Kidney (tissue), 13 donors: ENCODE measurements at regions not wholly inside any gene's neighbourhood (a gene's known extent, or its start where the extent isn't known, plus 50 kb on each side); places are given as distances from the start of the nearest gene placed in this dataset.
A peak's percentile ranks its signal among the peaks of the same experiment; 100 is the strongest.

Experiments used
- DNase-seq, 5 donors: peaks; one replicate each; pipeline ENCODE4 v3.0.0-alpha.2; 2013 to 2020
- FAIRE-seq: peaks from 2 replicates; lab custom pipeline; 2012; peaks lifted over from hg19 to GRCh38; lab: Jason Lieb, UNC
- H3K27ac ChIP-seq, 2 donors: one replicate each; pipeline ENCODE4 v1.7.0; 2013; ENCODE audit warnings: low read depth in 2 of 2, low read length in 2 of 2, inconsistent platforms in 1 of 2
- H3K27me3 ChIP-seq: one replicate; pipeline ENCODE4 v1.7.1; 2013; ENCODE audit warnings: low read length, inconsistent platforms; ENCODE audit not compliant: control insufficient read depth, insufficient read depth
- H3K36me3 ChIP-seq, 3 donors: one replicate each; pipeline versions ENCODE4 v1.7.0 to v1.7.1; 2013; ENCODE audit warnings: low read length in 3 of 3, control low read depth in 1 of 3, inconsistent platforms in 1 of 3; ENCODE audit not compliant: insufficient read depth in 3 of 3, control insufficient read depth in 2 of 3
- H3K4me1 ChIP-seq, 3 donors: one replicate each; pipeline versions ENCODE4 v1.7.0 to v1.7.1; 2013; ENCODE audit warnings: low read length in 3 of 3, inconsistent platforms in 1 of 3, low read depth in 1 of 3; ENCODE audit not compliant: control insufficient read depth in 2 of 3, insufficient read depth in 2 of 3
- H3K4me3 ChIP-seq, 3 donors: one replicate each; pipeline versions ENCODE4 v1.7.0 to v1.8.1; 2013; ENCODE audit warnings: low read length in 3 of 3, control low read depth in 1 of 3, inconsistent platforms in 1 of 3
- H3K9ac ChIP-seq, 3 donors: one replicate each; pipeline versions ENCODE4 v1.7.0 to v1.7.1; 2013; ENCODE audit warnings: low read length in 3 of 3, control low read depth in 1 of 3, inconsistent platforms in 1 of 3
- H3K9me3 ChIP-seq, 3 donors: one replicate each; pipeline versions ENCODE4 v1.7.0 to v1.7.1; 2013; ENCODE audit warnings: low read length in 3 of 3, control low read depth in 1 of 3, inconsistent platforms in 1 of 3; ENCODE audit not compliant: control insufficient read depth in 2 of 3, insufficient read depth in 1 of 3
- intact Hi-C: fragments of 100-400 bp; cut with DNase I; formaldehyde crosslinking; loops from one replicate; pipeline ENCODE4 v1.11.1; 2022
- TF ChIP-seq, protein P1 (sequence below): IDR thresholded peaks from 3 replicates; pipeline ENCODE4 v1.5.1; 2012; ENCODE audit warnings: mild to moderate bottlenecking, moderate library complexity, borderline replicate concordance; ENCODE audit not compliant: insufficient read depth; ENCODE audit errors: extremely low read depth
- donor health status: control.
- donor health status: control.
- donor health status: control.
- donor health status: control.
- donor health status: control.
- donor health status: DM: yes; HTN: yes; CAD: no.
- donor health status: Normal renal cell carcinoma (clear cell type).

DNA sequence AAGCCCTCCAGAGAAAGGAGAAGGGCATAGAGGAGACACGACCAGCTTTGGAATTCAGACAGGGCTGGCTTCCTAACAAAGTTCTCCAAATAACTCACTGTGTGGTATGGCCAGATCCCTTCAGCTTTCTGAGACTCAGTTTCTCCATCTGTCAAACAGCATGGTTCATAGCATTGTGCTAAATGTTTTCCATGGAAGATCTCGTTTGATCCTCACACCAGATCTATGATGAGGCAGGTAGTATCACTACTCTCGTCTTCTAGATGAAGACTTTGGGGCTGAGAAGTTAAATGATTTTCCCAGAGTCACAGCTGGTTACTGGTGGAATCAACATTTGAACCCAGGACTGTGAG lies 507.3 kb downstream of the HAPSTR1 start:
- Histone ChIP-seq H3K27ac (no peak overlapping the region), H3K9me3 (no peaks in the 10 kb centered on the region), H3K4me1 (no peaks in the 10 kb centered on the region), H3K27me3 (no peaks in the 10 kb centered on the region), H3K36me3 (no peaks in the 10 kb centered on the region), H3K9ac (no peak overlapping the region), H3K4me3 (no peak overlapping the region)
- no peak for DNase-seq
- no peak for FAIRE-seq
- intact Hi-C loops: no loop called here
- TF ChIP-seq, protein P1, sequence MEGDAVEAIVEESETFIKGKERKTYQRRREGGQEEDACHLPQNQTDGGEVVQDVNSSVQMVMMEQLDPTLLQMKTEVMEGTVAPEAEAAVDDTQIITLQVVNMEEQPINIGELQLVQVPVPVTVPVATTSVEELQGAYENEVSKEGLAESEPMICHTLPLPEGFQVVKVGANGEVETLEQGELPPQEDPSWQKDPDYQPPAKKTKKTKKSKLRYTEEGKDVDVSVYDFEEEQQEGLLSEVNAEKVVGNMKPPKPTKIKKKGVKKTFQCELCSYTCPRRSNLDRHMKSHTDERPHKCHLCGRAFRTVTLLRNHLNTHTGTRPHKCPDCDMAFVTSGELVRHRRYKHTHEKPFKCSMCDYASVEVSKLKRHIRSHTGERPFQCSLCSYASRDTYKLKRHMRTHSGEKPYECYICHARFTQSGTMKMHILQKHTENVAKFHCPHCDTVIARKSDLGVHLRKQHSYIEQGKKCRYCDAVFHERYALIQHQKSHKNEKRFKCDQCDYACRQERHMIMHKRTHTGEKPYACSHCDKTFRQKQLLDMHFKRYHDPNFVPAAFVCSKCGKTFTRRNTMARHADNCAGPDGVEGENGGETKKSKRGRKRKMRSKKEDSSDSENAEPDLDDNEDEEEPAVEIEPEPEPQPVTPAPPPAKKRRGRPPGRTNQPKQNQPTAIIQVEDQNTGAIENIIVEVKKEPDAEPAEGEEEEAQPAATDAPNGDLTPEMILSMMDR: no peak

DNA sequence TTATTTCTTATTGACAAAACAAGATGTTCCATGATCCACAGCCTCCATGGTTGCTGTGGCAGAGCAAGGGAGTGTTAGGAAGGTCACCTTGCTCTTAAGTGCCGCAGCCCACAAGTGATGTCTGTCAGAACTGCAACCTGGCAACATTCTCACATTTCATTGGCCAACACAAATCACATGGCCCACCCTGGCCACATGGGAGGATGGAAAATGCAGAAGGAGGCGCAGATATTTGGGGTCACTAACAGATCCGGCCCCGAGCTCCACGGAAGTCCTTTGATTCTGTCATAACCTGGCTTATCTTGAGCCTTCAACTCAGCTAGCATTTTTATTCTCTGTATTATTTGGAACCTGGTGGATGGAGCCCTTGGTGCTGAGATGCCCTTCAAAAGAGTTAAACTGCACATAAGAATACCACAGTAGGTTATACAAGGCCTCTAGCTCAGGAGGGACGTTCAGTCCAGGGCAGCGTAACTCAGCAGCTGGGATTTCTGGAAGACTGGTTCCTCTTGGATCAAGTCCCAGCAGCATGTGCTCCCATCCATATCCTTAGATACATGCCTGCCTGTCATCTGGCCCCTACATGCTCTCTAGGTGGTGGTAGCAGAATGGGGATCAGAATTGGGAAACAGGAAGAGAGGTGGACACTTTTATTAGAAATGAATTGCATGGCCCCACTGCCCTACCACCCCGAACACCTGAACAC lies 508.1 kb downstream of the HAPSTR1 start:
- Histone ChIP-seq H3K9me3 (no peaks in the 10 kb centered on the region), H3K9ac (no peak overlapping the region), H3K27ac (no peak overlapping the region), H3K27me3 (no peaks in the 10 kb centered on the region), H3K36me3 (no peaks in the 10 kb centered on the region), H3K4me3 (no peak overlapping the region), H3K4me1 (no peaks in the 10 kb centered on the region)
- TF ChIP-seq, protein P1: no peak
- intact Hi-C loops: no loop called here
- DNase-seq (no peak), FAIRE-seq (no peak)

DNA sequence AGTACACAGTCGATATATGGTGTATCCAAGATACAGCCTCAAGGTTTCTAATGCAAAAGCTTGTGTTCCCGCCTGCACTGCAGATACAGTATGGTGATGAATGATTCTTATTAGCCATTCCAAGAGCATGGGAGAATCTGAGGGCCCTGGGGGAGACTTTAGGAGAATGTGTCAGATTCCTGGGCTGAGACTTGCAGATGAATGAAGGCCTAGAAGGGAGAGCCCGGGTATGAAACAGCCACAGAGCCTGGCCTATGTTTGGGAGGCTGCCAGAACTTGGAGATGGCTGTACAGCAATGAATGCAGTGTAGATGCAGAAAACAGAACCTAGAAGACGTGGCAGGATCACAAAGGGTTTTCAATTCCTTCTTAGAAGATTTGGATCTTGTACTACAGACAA lies 510.7 kb downstream of the HAPSTR1 start:
- intact Hi-C loops: no loop called here
- TF ChIP-seq, protein P1: no peak
- FAIRE-seq (no peak), DNase-seq (no peak)
- H3K9me3 ChIP-seq: no peaks in the 10 kb centered on the region
- no peak overlapping the region for H3K27ac ChIP-seq
- H3K4me3 ChIP-seq: no peak overlapping the region
- H3K4me1 ChIP-seq: no peaks in the 10 kb centered on the region
- H3K9ac ChIP-seq: no peak overlapping the region
- no peaks in the 10 kb centered on the region for H3K27me3 ChIP-seq
- no peaks in the 10 kb centered on the region for H3K36me3 ChIP-seq

DNA sequence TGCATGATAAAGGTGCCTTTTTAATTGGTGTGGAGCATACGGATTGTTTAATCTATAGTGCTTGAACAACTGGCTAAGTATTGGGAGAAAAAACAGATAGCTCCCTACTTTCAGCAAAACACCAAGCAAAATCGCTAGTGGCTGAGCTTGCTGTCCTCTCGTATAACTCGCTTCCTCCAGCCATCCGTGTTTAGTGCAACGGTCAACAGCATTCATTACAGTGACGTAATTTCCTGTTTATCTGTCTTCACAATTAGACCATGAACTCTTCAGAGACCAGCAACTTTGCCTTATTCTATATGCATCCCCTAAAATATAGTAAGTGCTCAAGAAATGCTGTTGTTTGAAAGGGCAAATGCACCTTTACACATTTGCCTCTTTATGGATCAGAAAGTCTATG lies 511.9 kb downstream of the HAPSTR1 start:
- DNase-seq (peak in 1 of 5 donors; percentile 17), FAIRE-seq (no peak)
- TF ChIP-seq, protein P1: no peak
- Histone ChIP-seq H3K4me3 (no peak overlapping the region), H3K27me3 (no peaks in the 10 kb centered on the region), H3K36me3 (no peaks in the 10 kb centered on the region), H3K9ac (no peak overlapping the region), H3K9me3 (no peaks in the 10 kb centered on the region), H3K27ac (no peak overlapping the region), H3K4me1 (no peaks in the 10 kb centered on the region)
- intact Hi-C loops: no loop called here
